ENCODE measurements at regions not wholly inside any gene's neighbourhood (a gene's known extent, or its start where the extent isn't known, plus 50 kb on each side); places are given as distances from the start of the nearest gene placed in this dataset.

- DNase-seq (ENCODE audit: low spot score) (no peak), ATAC-seq (ENCODE audit: low FRiP score) (no peak)
- TF ChIP-seq, protein P1, sequence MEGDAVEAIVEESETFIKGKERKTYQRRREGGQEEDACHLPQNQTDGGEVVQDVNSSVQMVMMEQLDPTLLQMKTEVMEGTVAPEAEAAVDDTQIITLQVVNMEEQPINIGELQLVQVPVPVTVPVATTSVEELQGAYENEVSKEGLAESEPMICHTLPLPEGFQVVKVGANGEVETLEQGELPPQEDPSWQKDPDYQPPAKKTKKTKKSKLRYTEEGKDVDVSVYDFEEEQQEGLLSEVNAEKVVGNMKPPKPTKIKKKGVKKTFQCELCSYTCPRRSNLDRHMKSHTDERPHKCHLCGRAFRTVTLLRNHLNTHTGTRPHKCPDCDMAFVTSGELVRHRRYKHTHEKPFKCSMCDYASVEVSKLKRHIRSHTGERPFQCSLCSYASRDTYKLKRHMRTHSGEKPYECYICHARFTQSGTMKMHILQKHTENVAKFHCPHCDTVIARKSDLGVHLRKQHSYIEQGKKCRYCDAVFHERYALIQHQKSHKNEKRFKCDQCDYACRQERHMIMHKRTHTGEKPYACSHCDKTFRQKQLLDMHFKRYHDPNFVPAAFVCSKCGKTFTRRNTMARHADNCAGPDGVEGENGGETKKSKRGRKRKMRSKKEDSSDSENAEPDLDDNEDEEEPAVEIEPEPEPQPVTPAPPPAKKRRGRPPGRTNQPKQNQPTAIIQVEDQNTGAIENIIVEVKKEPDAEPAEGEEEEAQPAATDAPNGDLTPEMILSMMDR (IDR thresholded peaks at IDR 0.05): no peak
Measured at GRCh38 chr10:123577921-123578461, 88.2 kb upstream of the GPR26 start.

GRCh38 chr10:123578721-123579120 lies 87.4 kb upstream of the GPR26 start:
- TF ChIP-seq, protein P1 (IDR thresholded peaks at IDR 0.05): no peak

DNA sequence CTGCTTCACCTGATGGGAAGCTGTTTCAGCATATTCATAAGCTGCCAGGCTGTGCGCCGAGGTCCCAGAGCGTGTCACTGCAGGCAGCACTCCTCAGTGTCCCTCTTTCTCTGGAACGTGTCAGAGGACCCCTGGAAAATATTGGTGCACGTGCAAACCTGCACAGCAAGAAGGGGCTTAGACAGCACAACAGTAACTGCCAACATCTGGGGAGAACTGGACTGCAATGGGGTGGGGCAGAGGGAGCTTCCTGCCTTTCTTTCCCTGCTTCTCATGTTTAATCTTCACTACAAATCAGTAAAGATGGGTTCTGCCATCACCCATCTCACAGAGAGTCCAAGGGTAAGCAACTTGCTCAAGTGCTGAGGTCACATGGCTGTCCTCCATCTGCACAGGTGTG lies 86.5 kb upstream of the GPR26 start:
- DNase-seq (ENCODE audit: low spot score): no peak
- TF ChIP-seq, protein P1 (IDR thresholded peaks at IDR 0.05): no peak
- ATAC-seq (ENCODE audit: low FRiP score): no peak

More at GRCh38 chr10:123578721-123579120, 87.4 kb upstream of the GPR26 start:
- ATAC-seq (ENCODE audit: low FRiP score): no peak
- no peak for DNase-seq (ENCODE audit: low spot score)

- no peak for ATAC-seq (ENCODE audit: low FRiP score)
- no peak for DNase-seq (ENCODE audit: low spot score)
- TF ChIP-seq, protein P1 (IDR thresholded peaks at IDR 0.05): no peak
Measured at GRCh38 chr10:123580426-123580825, 85.7 kb upstream of the GPR26 start.

GRCh38 chr10:123581656-123582055 lies 84.5 kb upstream of the GPR26 start:
- TF ChIP-seq, protein P1 (IDR thresholded peaks at IDR 0.05): no peak
- ATAC-seq (ENCODE audit: low FRiP score): no peak
- no peak for DNase-seq (ENCODE audit: low spot score)

GRCh38 chr10:123582084-123582989 lies 83.8 kb upstream of the GPR26 start:
- TF ChIP-seq, protein P1 (IDR thresholded peaks at IDR 0.05): peak in 1 of 3 donors; percentile 4
- ATAC-seq (ENCODE audit: low FRiP score) (no peak), DNase-seq (ENCODE audit: low spot score) (peak; percentile 61)

Measured in omental fat pad (tissue), 3 donors.